Naive thymus-derived CD8-positive, alpha-beta T cell (primary cell): ENCODE measurements at regions not wholly inside any gene's neighbourhood (a gene's known extent, or its start where the extent isn't known, plus 50 kb on each side); places are given as distances from the start of the nearest gene placed in this dataset.
"Not testable (repeated sequence)": the region's sequence is repeated elsewhere in the genome, so short reads cannot be mapped to it uniquely, and the experiment has no call there.

Source experiments
- ATAC-seq, 2 donors: fragments of 150-1000 bp; cut with Tn5 transposase in 1 of 2; sonication (Bioruptor Pico), chemical (Tn5 transposase) in 1 of 2; 1 replicate in 1 of 2; 2 replicates in 1 of 2; pipeline ENCODE4 v1.10.0; 2021; ENCODE audit warnings: mild to moderate bottlenecking in 2 of 2, moderate library complexity in 2 of 2
- POLR2A ChIA-PET: fragments of 350-600 bp; sonication (Branson Sonifier 250); formaldehyde crosslinking; loops from one replicate; lab custom pipeline; 2021; ENCODE audit warnings: antibody characterized with exemption; lab: Charles Lee
- DNase-seq, 10 donors: peaks; one replicate each; pipeline versions ENCODE4 v3.0.0 to v3.0.0-alpha.2; 2020 to 2022
- H3K27ac Mint-ChIP-seq, 10 donors: one replicate each; pipeline ENCODE4 v1.8.0; 2020 to 2022; ENCODE audit warnings: mild to moderate bottlenecking in 10 of 10, mixed read lengths in 10 of 10, moderate library complexity in 4 of 10, inconsistent platforms in 1 of 10
- H3K27me3 Mint-ChIP-seq, 5 donors: one replicate each; pipeline ENCODE4 v1.8.0; 2021 to 2022; ENCODE audit warnings: mixed read lengths in 5 of 5
- H3K36me3 Mint-ChIP-seq, 3 donors: one replicate each; pipeline ENCODE4 v1.8.0; 2020 to 2022; ENCODE audit warnings: mixed read lengths in 3 of 3, mild to moderate bottlenecking in 2 of 3, inconsistent platforms in 1 of 3
- H3K4me1 Mint-ChIP-seq, 4 donors: one replicate each; pipeline ENCODE4 v1.8.0; 2021 to 2022; ENCODE audit warnings: mixed read lengths in 4 of 4
- H3K4me3 Mint-ChIP-seq, 10 donors: one replicate each; pipeline ENCODE4 v1.8.0; 2020 to 2022; ENCODE audit warnings: mild to moderate bottlenecking in 10 of 10, mixed read lengths in 10 of 10, moderate library complexity in 6 of 10, inconsistent platforms in 1 of 10
- H3K9me3 Mint-ChIP-seq, 9 donors: one replicate each; pipeline ENCODE4 v1.8.0; 2020 to 2022; ENCODE audit warnings: mixed read lengths in 9 of 9, mild to moderate bottlenecking in 3 of 9, inconsistent platforms in 1 of 9, moderate library complexity in 1 of 9

DNA sequence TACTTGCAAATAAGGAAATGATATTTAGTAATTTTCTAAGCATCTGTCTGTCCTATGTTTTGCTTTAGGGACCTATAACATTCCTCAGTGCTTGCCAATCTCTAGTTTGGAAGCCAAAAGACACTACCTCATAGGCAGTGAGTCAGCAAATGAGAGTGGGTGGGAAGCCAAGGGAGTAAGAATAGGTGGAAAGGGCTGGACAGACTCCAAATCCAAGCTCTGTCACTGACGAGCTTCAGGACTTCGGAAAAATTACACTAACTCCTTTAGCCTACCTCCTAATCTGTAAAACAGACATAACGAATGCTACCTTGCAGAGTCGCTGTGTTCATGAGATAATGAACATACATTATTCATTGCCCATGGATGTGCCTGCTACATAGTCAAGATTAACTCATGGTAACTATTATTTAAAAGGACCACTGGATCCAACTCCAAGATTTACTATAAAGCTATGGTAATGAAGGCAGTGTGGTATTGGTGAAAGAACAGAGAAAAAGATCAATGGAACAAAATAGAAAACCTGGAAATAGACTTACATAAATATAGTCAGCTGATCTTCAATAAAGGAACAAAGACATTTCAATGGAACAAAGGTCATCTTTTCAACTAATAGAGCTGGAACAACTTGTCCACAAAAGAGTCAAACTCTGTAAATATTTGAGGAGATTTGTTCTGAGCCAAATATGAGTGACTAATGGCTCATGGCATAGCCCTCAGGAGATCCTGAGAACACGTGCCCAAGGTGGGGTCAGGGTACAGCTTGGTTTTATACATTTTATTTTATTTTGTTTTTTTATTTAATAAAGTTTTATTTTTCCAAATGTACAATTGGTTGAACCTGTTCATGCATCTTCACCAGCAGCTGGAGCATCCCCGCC, 64.1 kb downstream of the FAM50B start:
- Mint-ChIP-seq H3K36me3 (peaks cover 0 to 5% (median 0%) of the 10 kb centered on the region in 3 donors), H3K27ac (no peak overlapping the region), H3K9me3 (peaks cover 0 to 4% (median 0%) of the 10 kb centered on the region in 9 donors), H3K4me3 (no peak overlapping the region), H3K27me3 (peaks cover 29 to 55% (median 30%) of the 10 kb centered on the region in 5 donors), H3K4me1 (peaks cover 20 to 34% (median 28%) of the 10 kb centered on the region in 4 donors)
- no peak for ATAC-seq
- DNase-seq: no peak
- POLR2A ChIA-PET: interaction anchor here (0.6 kb wide), 1 partner anchor 144 kb away, joined by 4 read pairs; no protein-coding TSS in a partner anchor

DNA sequence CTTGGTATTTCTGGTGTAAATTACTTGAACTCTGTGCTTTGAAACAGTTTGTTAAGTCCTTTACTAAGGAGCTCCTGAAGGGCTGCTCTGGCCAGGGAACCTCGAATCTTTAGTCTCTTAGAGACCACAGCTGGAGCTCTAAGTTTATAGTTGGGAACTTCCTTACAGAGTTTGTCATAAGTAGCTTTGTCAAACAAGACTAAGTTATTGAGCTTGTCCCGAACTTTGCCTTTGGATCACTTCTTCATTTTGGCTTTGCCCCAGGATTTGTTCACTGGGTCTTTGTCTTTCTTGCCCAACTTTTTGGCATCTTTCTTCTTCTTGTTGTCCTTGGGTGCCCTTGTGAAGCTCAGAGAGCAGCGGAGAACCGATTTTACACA, 64.8 kb downstream of the FAM50B start:
- ATAC-seq: no peak
- H3K4me3 Mint-ChIP-seq: peak overlapping the region in 7 of 10 donors; percentile 1 to 58 (median 33)
- peaks cover 0 to 4% (median 0%) of the 10 kb centered on the region in 9 donors for H3K9me3 Mint-ChIP-seq
- DNase-seq: no peak
- no peak overlapping the region for H3K27ac Mint-ChIP-seq
- peaks cover 20 to 34% (median 28%) of the 10 kb centered on the region in 4 donors for H3K4me1 Mint-ChIP-seq
- POLR2A ChIA-PET: interaction anchor here (0.6 kb wide), 1 partner anchor 145 kb away, joined by 4 read pairs; no protein-coding TSS in a partner anchor
- H3K27me3 Mint-ChIP-seq: peaks cover 29 to 49% (median 34%) of the 10 kb centered on the region in 5 donors
- H3K36me3 Mint-ChIP-seq: peaks cover 0 to 5% (median 0%) of the 10 kb centered on the region in 3 donors

- peak; percentile 84 to 93 for ATAC-seq
- Mint-ChIP-seq H3K4me1 (peaks cover 20 to 34% (median 28%) of the 10 kb centered on the region in 4 donors), H3K9me3 (peaks cover 0 to 4% (median 0%) of the 10 kb centered on the region in 9 donors), H3K36me3 (peaks cover 0 to 5% (median 0%) of the 10 kb centered on the region in 3 donors), H3K27me3 (peaks cover 24 to 41% (median 30%) of the 10 kb centered on the region in 5 donors), H3K27ac (peak overlapping the region in 2 of 10 donors; percentile 9 to 17), H3K4me3 (peak overlapping the region; percentile 40 to 82 (median 72))
- DNase-seq: peak in 7 of 10 donors; percentile 7 to 75 (median 51)
- POLR2A ChIA-PET: no interaction called here
Measured at GRCh38 chr6:3915076-3915791, 66.1 kb downstream of the FAM50B start.

- POLR2A ChIA-PET: interaction anchor here (1.5 kb wide), 1 partner anchor 42 kb away, joined by 3 read pairs; no protein-coding TSS in a partner anchor
- DNase-seq: peak in 1 of 10 donors; percentile 7
Measured at GRCh38 chr6:3916211-3916610, 67.0 kb downstream of the FAM50B start.

GRCh38 chr6:3916749-3917148, 67.6 kb downstream of the FAM50B start:
- not testable (repeated sequence) for DNase-seq, H3K36me3 Mint-ChIP-seq, H3K4me3 Mint-ChIP-seq, H3K9me3 Mint-ChIP-seq, ATAC-seq, H3K27ac Mint-ChIP-seq
- Mint-ChIP-seq H3K4me1 (peaks cover 20 to 34% (median 28%) of the 10 kb centered on the region in 4 donors), H3K27me3 (peaks cover 14 to 31% (median 19%) of the 10 kb centered on the region in 5 donors)
- POLR2A ChIA-PET: interaction anchor here (1.5 kb wide), 1 partner anchor 43 kb away, joined by 3 read pairs; no protein-coding TSS in a partner anchor

More at GRCh38 chr6:3916211-3916610, 67.0 kb downstream of the FAM50B start:
- no peak overlapping the region for H3K27ac Mint-ChIP-seq
- peaks cover 0 to 5% (median 0%) of the 10 kb centered on the region in 3 donors for H3K36me3 Mint-ChIP-seq
- peaks cover 0 to 4% (median 0%) of the 10 kb centered on the region in 9 donors for H3K9me3 Mint-ChIP-seq
- peaks cover 20 to 34% (median 28%) of the 10 kb centered on the region in 4 donors for H3K4me1 Mint-ChIP-seq
- no peak for ATAC-seq
- H3K27me3 Mint-ChIP-seq: peaks cover 20 to 37% (median 23%) of the 10 kb centered on the region in 5 donors
- H3K4me3 Mint-ChIP-seq: peak overlapping the region in 2 of 10 donors; percentile 62 to 82

- Mint-ChIP-seq H3K4me3 (no peak overlapping the region), H3K27ac (no peak overlapping the region), H3K4me1 (peaks cover 18 to 34% (median 24%) of the 10 kb centered on the region in 4 donors), H3K27me3 (peaks cover 4 to 14% (median 9%) of the 10 kb centered on the region in 5 donors), H3K36me3 (peaks cover 0 to 5% (median 0%) of the 10 kb centered on the region in 3 donors), H3K9me3 (peaks cover 0 to 4% (median 0%) of the 10 kb centered on the region in 9 donors)
- ATAC-seq (no peak), DNase-seq (no peak)
- POLR2A ChIA-PET: no interaction called here
Measured at GRCh38 chr6:3918469-3918868, 69.3 kb downstream of the FAM50B start.

DNA sequence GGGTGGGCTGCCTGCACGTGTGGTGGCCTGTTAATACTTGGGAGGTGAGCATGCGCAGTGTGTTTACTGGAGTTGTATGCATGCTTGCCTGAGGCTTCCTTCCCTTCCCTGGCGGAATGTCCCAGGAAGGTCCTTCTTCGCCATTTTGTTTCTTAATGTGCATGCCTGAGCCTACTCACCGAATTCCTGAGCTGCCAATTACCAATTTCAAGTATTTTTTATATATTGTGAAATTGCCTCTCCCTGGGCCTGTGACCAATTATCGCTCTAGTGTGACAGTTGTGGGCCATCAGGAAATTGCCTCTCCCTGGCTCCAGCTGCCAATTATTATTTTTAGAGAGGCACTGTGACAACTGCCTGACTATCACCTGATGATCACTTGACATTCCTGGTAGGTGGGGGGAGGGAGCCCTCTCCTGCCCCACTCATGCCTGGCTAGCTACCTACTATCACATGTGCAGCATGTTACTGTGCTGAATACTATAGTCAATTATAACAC, 70.0 kb downstream of the FAM50B start:
- Mint-ChIP-seq H3K4me1 (peaks cover 15 to 30% (median 21%) of the 10 kb centered on the region in 4 donors), H3K4me3 (no peak overlapping the region), H3K27ac (no peak overlapping the region), H3K27me3 (peaks cover under 1 to 10% (median 5%) of the 10 kb centered on the region in 5 donors), H3K36me3 (peaks cover 0 to 5% (median 0%) of the 10 kb centered on the region in 3 donors), H3K9me3 (peaks cover 0 to 4% (median 0%) of the 10 kb centered on the region in 9 donors)
- POLR2A ChIA-PET: no interaction called here
- ATAC-seq (no peak), DNase-seq (no peak)

DNA sequence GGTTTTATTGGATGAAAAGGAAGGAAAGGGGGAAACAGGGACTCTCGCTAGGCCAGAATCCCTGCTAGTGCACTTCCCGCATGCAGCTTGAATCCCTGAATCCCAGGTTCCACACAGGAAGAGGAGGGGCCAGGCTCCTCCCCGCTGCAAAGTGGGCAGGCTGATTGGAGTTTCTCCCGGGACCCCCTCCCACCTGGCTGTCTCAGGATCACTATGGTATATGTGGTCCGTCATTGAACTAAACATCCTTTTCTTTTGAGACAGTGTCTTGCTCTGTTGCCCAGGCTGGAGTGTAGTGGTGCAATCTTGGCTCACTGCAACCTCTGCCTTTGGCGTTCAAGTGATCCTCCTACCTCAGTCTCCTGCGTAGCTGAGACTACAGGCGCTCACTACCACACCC, 70.7 kb downstream of the FAM50B start:
- peaks cover 0 to 11% (median 7%) of the 10 kb centered on the region in 5 donors for H3K27me3 Mint-ChIP-seq
- POLR2A ChIA-PET: no interaction called here
- DNase-seq (no peak), ATAC-seq (no peak)
- H3K27ac Mint-ChIP-seq: peak overlapping the region in 1 of 10 donors; percentile 67
- peaks cover 12 to 23% (median 15%) of the 10 kb centered on the region in 4 donors for H3K4me1 Mint-ChIP-seq
- H3K9me3 Mint-ChIP-seq: peaks cover 0 to 4% (median 0%) of the 10 kb centered on the region in 9 donors
- H3K36me3 Mint-ChIP-seq: peaks cover 0 to 5% (median 0%) of the 10 kb centered on the region in 3 donors
- H3K4me3 Mint-ChIP-seq: no peak overlapping the region

- H3K4me1 Mint-ChIP-seq: peaks cover 9 to 19% (median 10%) of the 10 kb centered on the region in 4 donors
- H3K27me3 Mint-ChIP-seq: peaks cover 3 to 15% (median 8%) of the 10 kb centered on the region in 5 donors
- H3K4me3 Mint-ChIP-seq: no peak overlapping the region
- peaks cover 0 to 4% (median 0%) of the 10 kb centered on the region in 9 donors for H3K9me3 Mint-ChIP-seq
- peaks cover 0 to 5% (median 0%) of the 10 kb centered on the region in 3 donors for H3K36me3 Mint-ChIP-seq
- H3K27ac Mint-ChIP-seq: peak overlapping the region in 2 of 10 donors; percentile 48 to 67
- ATAC-seq: no peak
- POLR2A ChIA-PET: no interaction called here
- no peak for DNase-seq
Measured at GRCh38 chr6:3920321-3920720, 71.1 kb downstream of the FAM50B start.

DNA sequence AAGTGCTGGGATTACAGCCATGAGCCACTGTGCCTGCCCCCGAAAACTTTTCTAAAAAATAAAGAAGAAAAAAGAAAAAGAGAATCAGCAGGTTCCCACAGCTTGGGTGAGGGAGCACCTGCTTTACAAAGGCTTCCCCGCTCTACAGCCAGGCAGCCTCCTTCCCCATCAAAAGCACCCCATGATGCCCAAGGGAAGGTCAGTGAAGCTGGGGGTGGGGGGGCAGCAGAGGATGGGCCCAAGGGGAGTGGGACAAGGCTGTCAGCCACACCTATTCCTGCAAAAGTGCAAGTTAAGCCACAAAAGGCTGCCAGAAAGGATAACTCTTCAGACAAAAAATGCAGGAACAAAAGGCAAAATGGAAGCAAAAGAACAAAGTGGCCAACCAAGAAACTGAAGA, 72.5 kb downstream of the FAM50B start:
- POLR2A ChIA-PET: no interaction called here
- Mint-ChIP-seq H3K4me3 (no peak overlapping the region), H3K36me3 (peaks cover 0 to 5% (median 0%) of the 10 kb centered on the region in 3 donors), H3K27ac (no peak overlapping the region), H3K27me3 (peaks cover 3 to 19% (median 6%) of the 10 kb centered on the region in 5 donors), H3K9me3 (peaks cover 0 to 4% (median 0%) of the 10 kb centered on the region in 9 donors), H3K4me1 (peaks cover 0 to 5% (median 1%) of the 10 kb centered on the region in 4 donors)
- no peak for DNase-seq
- no peak for ATAC-seq

DNA sequence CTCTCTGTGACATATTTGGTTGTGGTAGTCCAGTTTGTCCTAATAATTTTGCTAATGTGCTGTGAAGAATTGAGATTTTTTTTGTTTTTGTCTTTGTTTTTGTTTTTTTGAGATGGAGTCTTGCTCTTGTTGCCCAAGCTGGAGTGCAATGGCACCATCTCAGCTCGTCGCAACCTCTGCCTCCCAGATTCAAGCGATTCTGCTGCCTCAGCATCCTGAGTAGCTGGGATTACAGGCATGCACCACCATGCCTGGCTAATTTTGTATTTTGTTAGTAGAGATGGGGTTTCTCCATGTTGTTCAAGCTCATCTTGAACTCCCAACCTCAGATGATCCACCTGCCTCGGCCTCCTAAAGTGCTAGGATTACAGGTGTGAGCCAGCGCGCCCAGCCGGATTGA, 73.4 kb downstream of the FAM50B start:
- POLR2A ChIA-PET: not testable (repeated sequence)

More for the DNA sequence above, 73.4 kb downstream of the FAM50B start:
- H3K9me3 Mint-ChIP-seq, H3K36me3 Mint-ChIP-seq, H3K4me1 Mint-ChIP-seq, H3K27ac Mint-ChIP-seq, H3K4me3 Mint-ChIP-seq, ATAC-seq, DNase-seq: not testable (repeated sequence)
- H3K27me3 Mint-ChIP-seq: peaks cover 3 to 19% (median 6%) of the 10 kb centered on the region in 5 donors
